ENCODE measurements at regions not wholly inside any gene's neighbourhood (a gene's known extent, or its start where the extent isn't known, plus 50 kb on each side); places are given as distances from the start of the nearest gene placed in this dataset.

GRCh38 chr3:161422171-161422700, 50.9 kb upstream of the SPTSSB start:
- no peak overlapping the region for H3K4me3 Mint-ChIP-seq
- no peak for TF ChIP-seq CTCF (IDR thresholded peaks at IDR 0.05; ENCODE audit: unreplicated experiment in 3 of 3)

More at GRCh38 chr3:161422171-161422700, 50.9 kb upstream of the SPTSSB start:
- Mint-ChIP-seq H3K27me3 (ENCODE audit: low read depth) (no peaks in the 10 kb centered on the region), H3K9me3 (no peaks in the 10 kb centered on the region), H3K4me1 (peaks cover 13% of the 10 kb centered on the region), H3K36me3 (ENCODE audit: low read depth) (no peaks in the 10 kb centered on the region), H3K27ac (no peak overlapping the region)

Data from nephron (organoid).